ENCODE measurements at regions not wholly inside any gene's neighbourhood (a gene's known extent, or its start where the extent isn't known, plus 50 kb on each side); places are given as distances from the start of the nearest gene placed in this dataset.

DNA sequence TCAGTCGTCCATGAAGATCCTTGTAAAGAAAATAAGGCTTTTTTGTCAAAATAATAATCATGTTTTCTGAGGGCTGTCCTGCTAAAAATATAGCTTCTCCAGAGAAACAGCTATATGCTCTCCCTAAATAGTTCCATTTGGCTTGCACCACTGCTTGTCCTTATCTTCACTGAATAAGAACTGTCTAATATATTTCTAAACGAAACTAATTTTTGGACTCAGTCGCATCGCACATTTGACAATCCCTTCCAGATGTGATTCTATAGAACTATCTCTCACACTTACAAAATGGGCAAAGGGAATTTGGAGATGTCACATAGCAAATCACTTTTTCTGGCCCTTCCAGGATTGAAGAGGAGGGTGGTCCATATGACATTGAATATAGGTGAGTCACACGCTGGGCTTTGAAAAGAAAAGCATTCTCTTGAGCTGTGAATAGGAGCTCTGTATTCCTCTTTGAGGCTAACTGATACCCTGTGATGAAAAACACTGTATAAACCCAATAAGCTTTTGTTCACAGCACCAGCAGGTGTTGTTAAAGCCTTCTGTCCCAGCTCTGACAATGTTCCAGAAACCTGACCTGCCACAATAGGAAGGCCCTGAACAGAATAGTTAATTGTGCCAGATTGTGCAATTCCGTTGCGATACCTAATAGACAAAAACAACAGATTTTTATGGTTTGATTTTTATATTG is 1144.2 kb downstream of the ROBO2 start:
- Histone ChIP-seq H3K4me1 (ENCODE audit: control insufficient read depth, extremely low read depth, insufficient read depth, low read length) (no peaks in the 10 kb centered on the region), H3K27ac (ENCODE audit: insufficient read depth, low read depth, low read length) (no peak overlapping the region), H4K20me1 (replicated peaks; ENCODE audit: control insufficient read depth, extremely low read depth, insufficient read depth, low read length) (no peaks in the 10 kb centered on the region), H3K27me3 (ENCODE audit: control insufficient read depth in 2 of 2, insufficient read depth in 2 of 2, low read length in 2 of 2) (no peaks in the 10 kb centered on the region), H3K4me3 (replicated peaks in 1 of 3; ENCODE audit: insufficient read depth in 1 of 3, low read depth in 1 of 3, low read length in 3 of 3) (no peak overlapping the region), H3K79me2 (ENCODE audit: control insufficient read depth, insufficient read depth, low read length) (no peaks in the 10 kb centered on the region), H3K9me3 (replicated peaks; ENCODE audit: control insufficient read depth, insufficient read depth, low read length) (no peaks in the 10 kb centered on the region), H3K4me2 (ENCODE audit: insufficient read depth, low read length) (no peak overlapping the region), H3K9ac (replicated peaks; ENCODE audit: extremely low read depth, insufficient read depth, low read length) (no peak overlapping the region), H3K9me1 (replicated peaks; ENCODE audit: control insufficient read depth, extremely low read depth, insufficient read depth, low read length) (no peaks in the 10 kb centered on the region), H3K36me3 (ENCODE audit: control insufficient read depth in 2 of 2, extremely low read depth in 1 of 2, insufficient read depth in 2 of 2, low read length in 2 of 2) (no peaks in the 10 kb centered on the region), H2AFZ (ENCODE audit: low read depth, low read length) (no peak overlapping the region)
- ChIA-PET POLR2A (no interaction called here), CTCF (interaction anchor here (1.1 kb wide), 1 partner anchor 864 kb away, joined by 3 read pairs; no protein-coding TSS in a partner anchor)
- intact Hi-C loops (cut with micrococcal nuclease) (no loop called here), dilution Hi-C loops (cut with MboI; ENCODE audit: extremely low pct_ligation_motif_present, low sequenced_read_pairs) (no loop called here)
- TF ChIP-seq POLR2AphosphoS5 (IDR thresholded peaks at IDR 0.05; ENCODE audit: insufficient read depth, low read depth, low read length) (no peak), MYC (IDR thresholded peaks at IDR 0.05; ENCODE audit: low read depth, low read length) (no peak), FOS (IDR thresholded peaks at IDR 0.05; ENCODE audit: borderline replicate concordance, insufficient read depth, low read length) (no peak), POLR2A (IDR thresholded peaks at IDR 0.05; ENCODE audit: low read depth, low read length) (no peak), JUN (IDR thresholded peaks at IDR 0.05; ENCODE audit: borderline replicate concordance, insufficient read depth, insufficient read length, low read depth) (no peak), EZH2 (IDR thresholded peaks at IDR 0.05; ENCODE audit: borderline replicate concordance, low read depth, low read length, severe bottlenecking) (no peak), GATA2 (IDR thresholded peaks at IDR 0.05; ENCODE audit: insufficient read depth, insufficient read length, low read depth, low read length) (no peak)
- TF ChIP-seq, protein P1, sequence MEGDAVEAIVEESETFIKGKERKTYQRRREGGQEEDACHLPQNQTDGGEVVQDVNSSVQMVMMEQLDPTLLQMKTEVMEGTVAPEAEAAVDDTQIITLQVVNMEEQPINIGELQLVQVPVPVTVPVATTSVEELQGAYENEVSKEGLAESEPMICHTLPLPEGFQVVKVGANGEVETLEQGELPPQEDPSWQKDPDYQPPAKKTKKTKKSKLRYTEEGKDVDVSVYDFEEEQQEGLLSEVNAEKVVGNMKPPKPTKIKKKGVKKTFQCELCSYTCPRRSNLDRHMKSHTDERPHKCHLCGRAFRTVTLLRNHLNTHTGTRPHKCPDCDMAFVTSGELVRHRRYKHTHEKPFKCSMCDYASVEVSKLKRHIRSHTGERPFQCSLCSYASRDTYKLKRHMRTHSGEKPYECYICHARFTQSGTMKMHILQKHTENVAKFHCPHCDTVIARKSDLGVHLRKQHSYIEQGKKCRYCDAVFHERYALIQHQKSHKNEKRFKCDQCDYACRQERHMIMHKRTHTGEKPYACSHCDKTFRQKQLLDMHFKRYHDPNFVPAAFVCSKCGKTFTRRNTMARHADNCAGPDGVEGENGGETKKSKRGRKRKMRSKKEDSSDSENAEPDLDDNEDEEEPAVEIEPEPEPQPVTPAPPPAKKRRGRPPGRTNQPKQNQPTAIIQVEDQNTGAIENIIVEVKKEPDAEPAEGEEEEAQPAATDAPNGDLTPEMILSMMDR (IDR thresholded peaks at IDR 0.05; ENCODE audit: extremely low read depth in 1 of 2, insufficient read depth in 1 of 2, low read depth in 1 of 2, low read length in 2 of 2), result no peak
- TF ChIP-seq, protein P2, sequence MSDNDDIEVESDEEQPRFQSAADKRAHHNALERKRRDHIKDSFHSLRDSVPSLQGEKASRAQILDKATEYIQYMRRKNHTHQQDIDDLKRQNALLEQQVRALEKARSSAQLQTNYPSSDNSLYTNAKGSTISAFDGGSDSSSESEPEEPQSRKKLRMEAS (IDR thresholded peaks at IDR 0.05; ENCODE audit: insufficient read depth, insufficient read length), result no peak
- DNase-seq (ENCODE audit: low read depth, low spot score) (no peak), FAIRE-seq (no peak)
- BruUV-seq (replicated peaks), result no TSS peak

Measured in endothelial cell of umbilical vein (primary cell).